ENCODE measurements at regions not wholly inside any gene's neighbourhood (a gene's known extent, or its start where the extent isn't known, plus 50 kb on each side); places are given as distances from the start of the nearest gene placed in this dataset.

DNA sequence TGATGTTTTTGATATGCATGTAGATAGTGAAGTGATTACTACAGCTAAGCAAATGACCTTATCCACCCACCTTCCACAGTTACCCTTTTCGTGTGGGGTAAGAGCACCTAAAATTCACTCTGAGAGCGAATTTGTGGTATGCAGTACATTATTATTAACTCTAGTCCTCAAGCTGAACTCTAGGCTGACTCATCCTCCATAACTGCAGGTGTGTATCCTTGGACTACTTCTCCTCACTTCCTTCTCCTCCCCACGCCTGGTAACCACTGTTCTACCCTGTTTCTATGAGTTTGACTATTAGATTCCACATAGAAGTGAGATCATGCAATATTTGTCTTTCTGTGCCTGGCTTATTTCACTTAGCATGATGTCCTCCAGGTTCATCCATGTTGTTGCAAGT lies 484.6 kb downstream of the GATA3 start:
- no peak for DNase-seq (ENCODE audit: low read depth in 2 of 2)

DNA sequence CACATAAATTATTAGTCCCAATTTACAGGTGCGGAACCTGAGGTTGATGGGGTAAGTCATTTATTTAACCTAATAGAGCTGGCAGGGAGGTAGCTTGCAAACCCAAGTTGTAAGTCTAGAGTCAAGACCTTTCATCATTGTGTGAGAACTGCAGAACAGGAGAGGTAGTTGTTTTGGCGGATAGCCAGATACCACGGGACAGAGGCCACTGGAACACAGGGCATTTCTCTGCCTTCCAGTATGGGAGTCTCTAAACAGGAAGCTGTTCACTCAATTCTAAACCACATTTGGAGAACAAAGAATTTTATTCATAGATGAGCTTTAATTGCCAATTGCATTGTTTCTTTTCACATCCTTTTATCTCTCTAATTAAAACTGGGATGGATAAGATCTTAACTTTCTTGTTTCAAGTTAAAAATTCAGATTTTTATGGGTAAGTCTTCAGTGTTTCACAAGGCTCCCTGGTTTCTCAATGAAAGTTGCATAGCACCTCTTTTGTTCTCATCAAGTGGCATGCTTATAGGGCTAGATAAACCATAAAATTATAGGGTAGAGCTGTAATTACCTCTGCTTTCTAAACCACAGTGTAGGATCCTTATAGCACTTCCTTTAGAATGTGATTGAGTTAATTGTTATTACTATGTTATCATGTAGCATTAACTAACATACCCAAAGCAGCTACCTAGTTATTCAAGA lies 489.0 kb downstream of the GATA3 start:
- DNase-seq (ENCODE audit: low read depth in 2 of 2) = no peak

DNA sequence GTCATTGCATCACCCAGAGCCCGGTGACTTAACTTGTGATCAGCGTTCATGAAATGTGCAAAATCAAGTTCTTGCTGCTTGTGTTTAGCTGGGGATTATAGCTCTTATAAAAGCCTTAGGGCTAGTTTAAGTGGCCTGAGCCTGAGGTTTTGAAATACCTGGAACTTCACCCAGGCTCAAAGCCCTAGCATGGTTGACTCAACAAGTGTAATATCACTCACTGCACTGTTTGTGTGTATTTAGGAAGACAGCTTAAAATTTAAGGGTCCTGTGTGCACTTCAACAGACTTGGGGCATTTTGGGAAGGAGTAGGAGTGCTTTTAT lies 489.5 kb downstream of the GATA3 start:
- DNase-seq (ENCODE audit: low read depth in 2 of 2) = no peak

DNA sequence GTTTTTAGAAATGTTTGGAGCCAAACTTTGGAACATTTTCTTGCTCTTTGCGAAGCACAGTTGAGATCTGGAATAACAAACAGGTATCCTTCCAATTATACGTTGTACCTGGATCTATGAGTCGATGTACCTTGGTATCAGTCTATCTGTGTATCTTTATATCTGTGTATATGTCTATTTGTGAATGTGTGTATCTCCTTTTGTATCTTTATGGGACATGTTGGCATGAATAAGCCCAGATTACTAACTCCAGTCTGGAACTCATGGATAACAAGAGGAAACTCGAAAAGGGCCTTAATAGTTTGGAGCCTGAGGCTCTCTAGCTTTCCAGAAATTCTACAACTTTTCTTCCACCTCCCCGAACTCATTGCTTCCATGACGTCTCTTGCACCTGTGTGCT lies 490.0 kb downstream of the GATA3 start:
- DNase-seq (ENCODE audit: low read depth in 2 of 2) = no peak

DNA sequence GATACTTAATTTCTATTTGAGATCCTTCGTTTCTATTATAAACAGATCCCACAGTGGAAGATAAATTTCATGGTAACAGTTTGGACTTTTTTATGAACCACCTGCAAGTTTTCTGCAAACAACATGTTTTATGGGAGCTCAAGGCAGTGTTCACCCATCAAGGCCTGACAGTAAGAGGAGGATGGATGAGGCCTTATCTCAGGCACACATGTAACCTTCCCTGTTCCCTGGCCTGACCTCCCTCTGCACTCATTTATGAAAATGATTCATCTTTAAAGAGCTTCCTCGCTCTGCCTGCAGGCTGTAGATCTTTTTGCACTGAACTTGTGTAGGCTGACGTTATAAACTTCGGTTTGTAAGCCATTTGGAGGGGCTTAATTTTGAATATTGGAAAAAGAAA lies 500.1 kb downstream of the GATA3 start:
- DNase-seq (ENCODE audit: low read depth in 2 of 2) = no peak

DNA sequence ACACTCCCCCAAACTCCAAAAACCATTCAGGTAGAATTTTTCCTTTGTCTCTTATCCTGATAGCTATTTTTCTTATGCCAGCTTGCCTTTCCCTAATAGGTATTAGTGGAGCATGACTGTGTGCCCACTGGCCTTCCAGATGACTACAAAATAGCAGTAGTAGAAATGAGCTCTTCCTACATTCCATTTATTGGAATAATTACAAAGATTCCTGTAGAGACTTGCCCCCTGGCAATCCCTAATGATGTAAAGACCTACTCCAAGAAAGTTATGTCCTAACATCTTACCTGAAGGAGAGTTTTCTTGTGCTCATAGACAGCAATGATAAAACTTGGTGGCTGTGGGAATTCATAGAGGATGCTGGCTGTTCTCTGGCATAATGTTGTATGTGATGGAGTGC lies 501.8 kb downstream of the GATA3 start:
- DNase-seq (ENCODE audit: low read depth in 2 of 2) = no peak

DNA sequence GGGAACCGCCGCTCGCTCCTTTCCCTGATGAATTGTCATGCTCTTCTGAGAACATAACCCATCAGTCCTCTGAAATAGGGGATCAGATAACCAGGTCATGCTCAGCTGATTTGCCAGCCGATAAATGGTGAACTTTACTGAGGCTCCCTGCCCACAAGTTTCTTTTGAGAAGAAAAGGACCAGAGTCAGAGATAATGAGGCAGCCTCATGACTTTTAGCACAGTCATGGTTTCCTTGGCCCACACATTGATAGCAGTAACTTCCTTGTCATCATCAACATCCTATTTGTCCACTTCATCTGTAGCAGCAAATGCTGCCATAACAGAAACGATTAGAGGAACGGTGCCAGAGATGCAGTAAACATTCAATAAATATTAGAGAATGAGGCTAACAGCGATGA lies 509.0 kb downstream of the GATA3 start:
- no peak for DNase-seq (ENCODE audit: low read depth in 2 of 2)

DNA sequence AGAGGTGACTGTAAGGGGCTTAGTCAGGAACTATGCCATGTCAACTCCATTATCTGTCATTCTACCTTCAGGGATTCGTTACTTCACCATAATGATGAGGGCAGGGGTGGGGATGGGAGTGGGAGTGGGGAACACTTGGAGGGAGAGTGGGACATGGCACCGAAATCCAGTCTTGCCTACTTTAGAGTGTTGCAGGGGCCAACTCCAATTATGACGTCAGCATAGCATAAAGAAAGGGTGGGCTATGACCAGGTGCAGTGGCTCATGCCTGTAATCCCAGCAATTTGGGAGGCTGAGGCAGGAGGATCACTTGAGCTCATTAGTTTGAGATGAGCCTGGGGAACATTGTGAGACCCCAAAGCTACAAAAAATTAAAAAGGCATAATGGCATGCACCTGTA lies 512.2 kb downstream of the GATA3 start:
- no peak for DNase-seq (ENCODE audit: low read depth in 2 of 2)

DNA sequence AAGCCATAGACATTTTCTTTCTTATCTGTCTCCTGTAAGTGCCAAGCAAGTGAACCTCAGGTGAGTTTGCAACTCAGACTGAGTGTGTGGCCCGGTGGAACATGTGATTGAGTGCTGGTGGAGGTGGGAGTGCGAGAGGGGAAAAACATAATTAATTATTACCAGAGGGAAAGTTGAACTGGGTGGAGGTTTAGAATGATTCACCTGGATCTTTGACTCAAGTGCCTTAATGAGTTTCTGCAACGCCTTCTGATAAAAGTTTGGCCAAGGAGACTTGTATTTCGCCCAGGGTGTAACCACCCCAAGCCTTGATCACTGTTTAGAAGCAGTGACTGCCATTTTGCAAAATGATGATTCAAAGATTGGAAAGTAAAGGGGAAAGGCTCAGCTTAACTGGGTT lies 513.9 kb downstream of the GATA3 start:
- no peak for DNase-seq (ENCODE audit: low read depth in 2 of 2)

DNA sequence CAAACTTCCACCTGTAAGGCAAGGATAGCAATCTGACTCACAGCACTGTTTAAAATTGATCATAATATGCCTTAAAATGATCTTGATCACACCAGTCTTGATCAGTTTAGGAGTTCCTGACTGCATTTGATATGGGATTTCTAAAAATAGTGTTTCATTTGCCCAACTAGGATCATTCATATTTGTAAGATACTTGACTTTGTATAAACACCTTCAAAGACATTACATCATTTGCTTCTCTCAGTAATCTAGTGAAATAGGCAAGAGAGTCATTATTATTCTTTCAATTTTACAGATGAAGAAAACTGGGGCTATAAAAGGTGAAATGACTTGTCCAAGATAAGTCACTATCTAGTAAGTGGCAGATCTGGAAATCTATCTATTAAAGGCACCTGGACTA lies 521.1 kb downstream of the GATA3 start:
- DNase-seq (ENCODE audit: low read depth in 2 of 2) = no peak

DNA sequence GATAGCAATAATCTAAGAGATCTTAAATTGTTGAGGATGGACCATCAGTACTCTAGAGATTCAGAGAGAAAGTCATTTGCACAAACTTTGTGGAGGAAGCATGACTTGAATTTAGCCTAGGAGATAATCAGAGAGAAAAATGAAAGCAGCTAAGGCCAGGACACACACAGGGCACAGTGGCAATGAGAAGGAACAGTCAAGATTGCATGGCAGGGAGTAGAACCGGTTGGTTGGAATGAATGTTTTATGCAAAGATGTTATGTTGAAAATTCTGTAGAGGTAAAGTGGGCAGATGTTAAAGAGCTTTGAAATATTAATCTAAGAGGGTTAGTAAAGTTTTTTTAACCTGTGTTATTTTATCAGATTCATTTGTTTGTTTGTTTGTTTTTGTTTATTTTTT lies 521.8 kb downstream of the GATA3 start:
- no peak for DNase-seq (ENCODE audit: low read depth in 2 of 2)

DNA sequence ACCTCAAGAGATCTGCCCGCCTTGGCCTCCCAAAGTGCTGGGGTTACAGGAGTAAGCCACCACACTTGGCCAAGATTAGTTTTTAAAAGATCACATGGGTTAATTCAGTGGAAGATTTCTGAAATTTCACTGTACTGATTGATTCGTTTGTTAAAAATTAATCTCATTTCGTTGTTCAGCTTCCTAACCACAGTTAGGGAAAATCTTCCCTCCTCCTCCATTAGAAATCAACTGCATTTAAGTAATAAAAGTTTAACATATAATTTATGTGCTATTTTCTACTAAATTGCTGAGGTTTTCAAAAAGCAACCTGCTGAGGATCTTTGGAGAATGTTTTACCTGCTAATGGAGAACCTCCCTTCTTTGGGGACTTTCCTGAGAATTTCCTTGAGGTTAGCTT lies 522.4 kb downstream of the GATA3 start:
- no peak for DNase-seq (ENCODE audit: low read depth in 2 of 2)

DNA sequence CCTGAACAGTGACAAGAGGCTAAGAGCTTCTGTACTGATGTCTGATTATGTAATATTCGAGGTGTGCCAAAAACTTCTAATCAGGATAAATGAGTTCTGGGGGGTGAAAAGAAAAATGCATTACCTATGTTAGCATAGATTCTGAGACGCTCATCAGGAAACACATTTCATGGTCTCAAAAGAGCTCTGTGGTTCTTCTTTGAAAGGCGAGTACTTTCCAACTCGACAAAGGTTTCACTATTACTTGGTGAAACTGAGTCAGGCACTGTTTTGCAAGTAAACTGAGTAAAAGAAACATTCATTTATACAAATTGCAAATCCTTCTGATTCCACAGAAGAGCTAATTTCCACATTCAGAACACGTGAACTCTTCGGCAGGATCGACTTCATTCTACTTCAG lies 523.2 kb downstream of the GATA3 start:
- DNase-seq (ENCODE audit: low read depth in 2 of 2) = no peak

DNA sequence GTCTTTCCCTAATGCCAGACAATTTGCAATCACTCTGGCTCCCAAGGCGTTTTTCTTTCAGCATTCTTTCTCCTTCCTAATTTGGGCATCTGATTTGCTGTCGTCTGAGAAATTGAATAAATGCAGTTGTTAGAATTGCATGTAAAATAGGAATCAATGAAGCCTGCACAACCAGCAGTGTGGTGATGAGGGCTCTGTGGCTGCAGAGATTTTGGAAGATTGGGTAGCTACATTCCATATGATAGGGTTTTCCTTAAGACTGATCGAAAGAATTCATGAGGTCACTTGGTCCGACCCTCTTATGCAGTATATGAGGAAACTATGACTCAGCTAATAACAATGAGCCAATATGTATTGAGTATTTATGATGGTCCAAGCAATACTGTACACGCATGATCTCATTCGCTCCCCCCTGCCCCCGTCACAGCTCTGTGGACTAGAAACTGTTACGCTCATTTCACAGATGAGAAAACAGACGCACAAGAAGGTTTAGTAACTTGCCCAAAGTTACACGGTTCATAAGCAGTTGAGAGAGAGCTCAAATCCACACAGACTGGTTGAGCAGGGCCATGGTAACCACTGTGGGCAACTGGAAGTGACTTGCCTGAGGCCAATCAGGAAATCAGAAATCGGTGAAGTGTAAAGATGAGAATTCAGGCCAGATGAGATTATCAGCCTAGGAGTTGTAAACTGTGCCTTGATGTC lies 527.2 kb downstream of the GATA3 start:
- DNase-seq (ENCODE audit: low read depth in 2 of 2) = no peak

DNA sequence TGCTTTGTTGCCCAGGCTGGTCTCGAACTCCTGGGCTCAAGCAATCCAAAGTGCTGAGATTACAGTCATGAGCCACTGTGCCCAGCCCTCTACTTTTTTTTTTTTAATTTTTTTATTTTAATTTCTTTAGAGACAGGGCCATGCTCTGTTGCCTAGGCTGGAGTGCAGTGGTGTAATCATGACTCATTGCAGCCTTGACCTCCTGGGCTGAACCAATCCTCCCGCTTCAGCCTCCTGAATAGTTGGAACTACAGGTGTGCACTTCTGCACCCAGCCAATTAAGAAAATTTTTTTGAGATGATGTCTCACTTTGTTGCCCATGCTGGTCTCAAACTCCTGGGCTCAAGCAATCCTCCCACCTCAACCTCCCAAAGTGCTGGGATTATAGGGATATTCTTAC lies 528.6 kb downstream of the GATA3 start:
- DNase-seq (ENCODE audit: low read depth in 2 of 2) = no peak

DNA sequence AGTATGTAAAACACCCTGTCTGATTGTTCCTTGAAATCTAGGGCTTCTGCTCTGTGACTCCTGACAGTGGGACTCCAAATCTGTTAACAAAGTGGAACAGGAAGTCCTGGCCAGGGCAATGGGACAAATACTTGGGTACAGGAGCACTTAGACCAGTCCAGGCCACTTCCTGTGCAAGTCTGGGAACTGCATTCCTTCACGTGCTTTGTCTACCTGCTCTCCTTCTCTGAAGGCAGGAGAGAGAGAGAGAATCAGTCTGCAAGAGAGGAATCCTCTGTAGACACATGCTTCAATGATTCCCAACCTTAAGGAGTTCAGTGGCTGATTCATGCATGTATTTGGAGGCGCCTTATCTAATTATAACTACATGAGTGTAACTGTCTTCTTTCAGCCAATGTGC lies 530.2 kb downstream of the GATA3 start:
- DNase-seq (ENCODE audit: low read depth in 2 of 2) = no peak

DNA sequence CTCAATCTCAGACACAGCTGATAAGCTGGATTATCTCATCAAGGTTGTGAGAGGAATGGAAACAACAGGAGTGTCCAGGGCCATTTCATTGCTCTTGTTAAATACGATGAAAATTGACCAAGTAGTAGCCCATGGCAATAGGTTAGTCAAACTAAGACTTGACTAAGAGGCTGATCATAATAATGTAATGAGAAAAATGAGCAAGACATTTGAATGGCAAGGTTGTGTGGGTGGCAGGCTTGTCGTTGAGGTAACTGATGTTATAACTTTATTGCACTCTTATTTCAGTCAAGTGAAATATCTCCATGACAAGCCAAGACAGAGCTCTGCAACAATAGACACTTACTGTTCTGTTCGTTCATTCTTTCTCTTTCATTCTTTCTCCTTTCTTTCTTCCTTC lies 532.0 kb downstream of the GATA3 start:
- no peak for DNase-seq (ENCODE audit: low read depth in 2 of 2)

DNA sequence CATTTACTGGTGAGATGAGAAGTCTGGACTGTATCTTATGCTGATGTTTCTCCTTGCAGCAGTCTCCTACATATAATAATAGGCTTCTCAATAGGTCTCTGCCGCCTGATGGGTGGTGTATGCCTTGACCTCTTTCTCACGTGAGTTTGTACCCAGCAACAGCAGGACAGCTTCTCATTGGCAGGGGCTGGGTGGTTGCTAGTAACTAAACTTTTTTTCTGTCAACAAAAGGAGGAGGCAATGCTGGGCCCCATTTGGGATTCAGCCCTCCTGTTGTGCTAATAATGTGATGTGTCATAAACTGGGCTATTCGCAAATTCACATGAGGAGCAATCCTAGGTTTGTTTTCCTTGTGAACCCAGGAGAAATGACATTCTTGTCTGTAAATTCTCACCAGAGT lies 533.6 kb downstream of the GATA3 start:
- no peak for DNase-seq (ENCODE audit: low read depth in 2 of 2)

DNA sequence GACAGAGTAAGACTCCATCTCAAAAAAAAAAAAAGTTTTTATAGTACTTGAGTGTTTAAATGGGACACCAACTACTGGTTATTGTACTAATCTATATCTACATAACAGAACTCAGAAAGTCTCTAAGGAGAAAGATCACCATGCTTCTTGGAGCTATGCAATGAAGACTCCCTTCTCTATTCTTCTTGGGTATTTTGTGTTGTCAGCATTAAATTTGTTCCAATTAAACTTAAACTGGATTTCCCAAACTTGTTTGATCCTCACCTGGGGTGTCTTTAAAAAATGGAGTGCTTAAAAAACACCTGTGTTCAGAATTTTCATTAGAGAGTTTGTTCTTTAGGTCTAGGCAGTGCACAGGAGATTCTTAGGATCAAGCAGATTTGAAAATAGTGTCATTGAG lies 536.0 kb downstream of the GATA3 start:
- no peak for DNase-seq (ENCODE audit: low read depth in 2 of 2)

DNA sequence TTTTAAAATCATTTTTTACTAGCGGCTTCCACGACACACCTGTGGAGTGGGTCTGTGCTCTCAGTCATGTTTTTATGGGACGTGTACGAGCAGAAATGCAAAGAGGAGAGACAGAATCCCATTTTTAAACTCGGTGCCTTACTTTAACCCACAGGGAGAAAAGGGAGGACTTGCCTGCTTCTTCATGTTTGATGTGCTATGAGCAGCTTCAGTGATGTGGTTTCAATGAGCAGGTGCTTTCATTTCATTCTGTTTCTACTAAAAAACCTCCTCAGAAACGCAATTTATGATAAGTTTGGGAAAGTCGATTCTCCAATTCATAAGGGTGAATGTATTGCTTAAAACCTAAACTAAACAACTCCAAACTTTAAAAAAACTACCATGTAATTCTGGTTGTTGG lies 537.2 kb downstream of the GATA3 start:
- DNase-seq (ENCODE audit: low read depth in 2 of 2) = no peak

DNA sequence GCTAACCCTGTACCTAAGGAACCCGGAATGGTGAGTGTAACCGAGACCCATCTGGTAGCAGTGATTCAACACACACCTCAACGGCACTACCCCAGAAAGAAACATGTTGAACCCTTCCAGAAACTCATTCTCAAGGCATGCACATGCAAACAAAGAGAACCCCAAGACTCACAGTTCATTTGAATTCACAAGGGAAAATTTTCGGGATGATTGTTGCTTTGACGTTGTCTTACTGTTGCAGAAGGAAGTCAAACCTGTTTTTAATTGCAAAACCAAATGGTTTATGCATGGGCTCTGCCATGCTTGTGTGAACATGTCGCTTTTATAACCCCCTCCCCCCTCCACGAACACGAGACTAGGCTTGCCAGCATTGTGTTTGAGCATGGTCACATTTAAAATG lies 539.7 kb downstream of the GATA3 start:
- DNase-seq (ENCODE audit: low read depth in 2 of 2) = no peak

DNA sequence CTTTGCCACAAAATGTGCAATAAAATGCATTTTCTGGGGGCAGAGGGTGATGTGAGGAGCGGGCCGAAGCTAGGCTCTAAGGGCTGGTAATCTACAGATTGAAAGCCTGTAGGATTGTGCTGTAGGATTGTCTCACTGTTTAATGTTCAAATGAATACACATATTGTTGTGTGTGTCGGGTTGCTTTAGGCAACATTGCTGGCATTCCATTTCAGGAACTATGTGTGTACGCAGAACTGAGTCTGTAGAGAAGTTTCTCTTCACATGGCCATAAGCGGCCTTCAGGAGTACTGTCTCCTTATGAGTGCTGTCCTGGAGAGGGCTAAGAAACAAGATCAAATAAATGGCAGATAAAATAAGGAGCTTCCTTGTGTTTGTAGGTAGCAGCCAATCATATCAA lies 540.2 kb downstream of the GATA3 start:
- no peak for DNase-seq (ENCODE audit: low read depth in 2 of 2)

DNA sequence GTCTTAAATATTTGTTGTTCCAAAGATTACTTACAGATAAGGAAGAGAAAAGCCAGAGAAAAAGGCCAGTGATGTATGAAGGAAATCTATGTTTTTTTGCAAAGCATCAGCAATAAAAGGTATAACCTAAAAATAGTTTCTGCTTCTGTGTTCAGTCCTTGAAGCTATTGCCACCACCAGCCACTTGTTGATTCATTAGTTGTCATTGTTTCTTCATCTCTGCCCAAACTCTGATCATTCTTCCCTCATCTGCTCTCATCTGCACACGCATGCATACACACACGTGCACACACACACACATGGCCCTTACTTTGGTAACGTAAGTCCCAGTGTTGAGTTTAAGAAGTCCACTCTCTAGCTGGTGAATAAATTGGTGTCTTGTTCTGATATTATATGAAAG lies 540.7 kb downstream of the GATA3 start:
- no peak for DNase-seq (ENCODE audit: low read depth in 2 of 2)

DNA sequence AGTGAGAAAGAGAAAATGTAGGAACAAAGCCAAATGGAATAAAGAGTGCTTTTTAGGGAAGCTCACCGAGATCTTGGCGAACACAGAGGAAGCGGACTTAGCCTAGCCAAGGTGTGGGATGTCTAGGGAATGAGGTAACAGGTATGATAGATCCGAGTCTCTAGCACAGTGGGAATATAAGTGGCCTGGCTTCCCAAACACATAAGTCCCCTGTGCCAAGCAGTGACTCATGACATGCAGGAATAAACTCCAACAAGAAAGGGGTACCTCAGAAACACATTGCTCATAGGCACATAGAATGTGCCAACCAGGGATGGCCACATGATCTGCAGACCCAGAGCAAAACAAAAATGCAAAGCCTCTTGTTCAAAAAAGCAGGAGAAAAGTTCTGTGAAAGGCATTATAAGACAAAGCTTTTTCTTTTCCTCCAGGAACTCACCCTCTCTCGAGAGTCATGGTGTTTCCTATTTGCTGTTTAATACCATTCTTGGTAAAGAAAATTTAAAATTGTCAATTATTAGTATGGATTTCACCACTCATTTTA lies 542.5 kb downstream of the GATA3 start:
- DNase-seq (ENCODE audit: low read depth in 2 of 2) = no peak
